ENCODE measurements at regions not wholly inside any gene's neighbourhood (a gene's known extent, or its start where the extent isn't known, plus 50 kb on each side); places are given as distances from the start of the nearest gene placed in this dataset.

DNA sequence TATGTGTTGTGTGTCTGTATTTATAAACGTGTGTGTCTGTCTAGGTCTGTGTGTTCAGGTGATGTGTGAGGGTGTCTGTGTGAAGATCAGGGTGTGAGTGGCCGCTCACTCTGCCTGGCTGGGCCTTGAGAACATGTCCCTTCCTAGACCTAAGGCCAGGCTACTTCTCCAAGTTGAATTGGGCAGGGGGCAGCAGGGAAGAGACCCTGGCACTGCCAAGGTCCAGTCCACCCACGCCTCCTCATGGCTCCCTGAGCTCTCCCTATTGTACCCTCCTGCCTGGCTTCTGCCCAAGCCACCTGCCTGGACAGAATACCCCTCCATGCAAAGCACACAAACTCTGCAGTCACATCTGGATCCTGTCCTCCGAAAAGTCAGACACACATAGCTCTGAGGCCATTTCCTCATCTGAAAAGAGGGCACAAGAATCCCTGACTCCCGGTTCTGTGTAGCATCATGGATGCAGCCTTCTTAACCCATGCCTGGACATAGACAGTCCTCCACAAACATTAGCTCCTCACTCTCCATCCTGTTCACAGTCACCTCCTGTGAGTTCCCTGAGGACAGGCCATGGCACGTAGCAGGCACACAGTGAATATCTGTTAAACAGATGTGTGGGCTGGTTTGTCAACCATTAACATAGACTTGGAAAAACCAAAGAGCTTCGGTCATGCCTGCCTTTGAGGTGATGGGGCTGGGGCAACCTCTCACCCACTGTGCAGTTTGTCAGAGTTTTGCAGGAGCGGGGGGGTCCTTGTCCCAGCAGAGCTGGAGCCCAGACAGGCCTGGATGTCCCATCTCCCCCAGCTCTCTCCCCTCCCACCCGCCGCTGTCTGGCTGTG lies 167.8 kb upstream of the MVB12B start:
- TF ChIP-seq, protein P1, sequence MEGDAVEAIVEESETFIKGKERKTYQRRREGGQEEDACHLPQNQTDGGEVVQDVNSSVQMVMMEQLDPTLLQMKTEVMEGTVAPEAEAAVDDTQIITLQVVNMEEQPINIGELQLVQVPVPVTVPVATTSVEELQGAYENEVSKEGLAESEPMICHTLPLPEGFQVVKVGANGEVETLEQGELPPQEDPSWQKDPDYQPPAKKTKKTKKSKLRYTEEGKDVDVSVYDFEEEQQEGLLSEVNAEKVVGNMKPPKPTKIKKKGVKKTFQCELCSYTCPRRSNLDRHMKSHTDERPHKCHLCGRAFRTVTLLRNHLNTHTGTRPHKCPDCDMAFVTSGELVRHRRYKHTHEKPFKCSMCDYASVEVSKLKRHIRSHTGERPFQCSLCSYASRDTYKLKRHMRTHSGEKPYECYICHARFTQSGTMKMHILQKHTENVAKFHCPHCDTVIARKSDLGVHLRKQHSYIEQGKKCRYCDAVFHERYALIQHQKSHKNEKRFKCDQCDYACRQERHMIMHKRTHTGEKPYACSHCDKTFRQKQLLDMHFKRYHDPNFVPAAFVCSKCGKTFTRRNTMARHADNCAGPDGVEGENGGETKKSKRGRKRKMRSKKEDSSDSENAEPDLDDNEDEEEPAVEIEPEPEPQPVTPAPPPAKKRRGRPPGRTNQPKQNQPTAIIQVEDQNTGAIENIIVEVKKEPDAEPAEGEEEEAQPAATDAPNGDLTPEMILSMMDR (IDR thresholded peaks at IDR 0.05) = no peak
- TF ChIP-seq POLR2A (IDR thresholded peaks at IDR 0.05) (no peak), EP300 (IDR thresholded peaks at IDR 0.05) (no peak)
